ENCODE measurements at regions not wholly inside any gene's neighbourhood (a gene's known extent, or its start where the extent isn't known, plus 50 kb on each side); places are given as distances from the start of the nearest gene placed in this dataset.

DNA sequence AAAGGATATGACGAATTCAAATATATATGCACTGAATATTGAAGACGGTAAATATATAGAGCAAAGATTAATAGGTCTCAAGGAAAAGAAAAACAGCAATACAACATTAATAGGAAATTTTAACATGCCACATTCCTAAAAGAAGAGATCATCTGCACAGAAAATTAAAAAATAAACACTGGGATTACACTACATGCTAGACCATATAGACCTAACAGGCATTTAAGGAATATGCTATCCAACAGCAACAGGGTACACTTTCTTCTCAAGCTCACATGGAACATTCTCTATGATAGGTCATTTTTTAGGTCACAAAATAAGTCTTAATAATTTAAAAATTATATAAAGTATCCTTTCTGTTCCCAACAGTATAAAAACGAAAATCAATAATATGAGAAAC lies 1038.3 kb downstream of the KCNT2 start:
- no peaks in the 10 kb centered on the region for H3F3A ChIP-seq (ENCODE audit: insufficient read depth, low read length)
- no peaks in the 10 kb centered on the region for H3K27me3 ChIP-seq (ENCODE audit: insufficient read depth, low read length)
- TF ChIP-seq, protein P1, sequence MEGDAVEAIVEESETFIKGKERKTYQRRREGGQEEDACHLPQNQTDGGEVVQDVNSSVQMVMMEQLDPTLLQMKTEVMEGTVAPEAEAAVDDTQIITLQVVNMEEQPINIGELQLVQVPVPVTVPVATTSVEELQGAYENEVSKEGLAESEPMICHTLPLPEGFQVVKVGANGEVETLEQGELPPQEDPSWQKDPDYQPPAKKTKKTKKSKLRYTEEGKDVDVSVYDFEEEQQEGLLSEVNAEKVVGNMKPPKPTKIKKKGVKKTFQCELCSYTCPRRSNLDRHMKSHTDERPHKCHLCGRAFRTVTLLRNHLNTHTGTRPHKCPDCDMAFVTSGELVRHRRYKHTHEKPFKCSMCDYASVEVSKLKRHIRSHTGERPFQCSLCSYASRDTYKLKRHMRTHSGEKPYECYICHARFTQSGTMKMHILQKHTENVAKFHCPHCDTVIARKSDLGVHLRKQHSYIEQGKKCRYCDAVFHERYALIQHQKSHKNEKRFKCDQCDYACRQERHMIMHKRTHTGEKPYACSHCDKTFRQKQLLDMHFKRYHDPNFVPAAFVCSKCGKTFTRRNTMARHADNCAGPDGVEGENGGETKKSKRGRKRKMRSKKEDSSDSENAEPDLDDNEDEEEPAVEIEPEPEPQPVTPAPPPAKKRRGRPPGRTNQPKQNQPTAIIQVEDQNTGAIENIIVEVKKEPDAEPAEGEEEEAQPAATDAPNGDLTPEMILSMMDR (IDR thresholded peaks at IDR 0.05; ENCODE audit: low read length): no peak
- no peak for TF ChIP-seq EZH2 (IDR thresholded peaks at IDR 0.05; ENCODE audit: borderline replicate concordance, low read length)
- no peaks in the 10 kb centered on the region for H3K79me2 ChIP-seq (ENCODE audit: insufficient read depth, low read length)
- no peak overlapping the region for H3K4me2 ChIP-seq (ENCODE audit: low read length)
- no peak overlapping the region for H3K4me3 ChIP-seq (ENCODE audit: low read depth, low read length, poor library complexity, severe bottlenecking)
- no peak overlapping the region for H3K9ac ChIP-seq (ENCODE audit: low read length)
- no peaks in the 10 kb centered on the region for H4K20me1 ChIP-seq (ENCODE audit: insufficient read depth, low read length)
- H2AFZ ChIP-seq (ENCODE audit: low read length): no peak overlapping the region
- H3K4me1 ChIP-seq (ENCODE audit: insufficient read depth, low read length, severe bottlenecking): no peaks in the 10 kb centered on the region
- H3K9me2 ChIP-seq (ENCODE audit: low read depth, low read length): no peaks in the 10 kb centered on the region
- no peaks in the 10 kb centered on the region for H3K36me3 ChIP-seq (ENCODE audit: insufficient read depth, low read length)
- no peak overlapping the region for H3K27ac ChIP-seq (ENCODE audit: low read depth, low read length, poor library complexity, severe bottlenecking)
- H3K9me3 ChIP-seq (ENCODE audit: low read length): no peaks in the 10 kb centered on the region

- no peaks in the 10 kb centered on the region for H3K4me1 ChIP-seq (ENCODE audit: insufficient read depth, low read length, severe bottlenecking)
- no peaks in the 10 kb centered on the region for H3K36me3 ChIP-seq (ENCODE audit: insufficient read depth, low read length)
- H3K9me2 ChIP-seq (ENCODE audit: low read depth, low read length): no peaks in the 10 kb centered on the region
- no peaks in the 10 kb centered on the region for H3F3A ChIP-seq (ENCODE audit: insufficient read depth, low read length)
- H4K20me1 ChIP-seq (ENCODE audit: insufficient read depth, low read length): no peaks in the 10 kb centered on the region
- no peaks in the 10 kb centered on the region for H3K9me3 ChIP-seq (ENCODE audit: low read length)
- no peak overlapping the region for H2AFZ ChIP-seq (ENCODE audit: low read length)
- TF ChIP-seq, protein P1 (IDR thresholded peaks at IDR 0.05; ENCODE audit: low read length): no peak
- TF ChIP-seq EZH2 (IDR thresholded peaks at IDR 0.05; ENCODE audit: borderline replicate concordance, low read length): no peak
- no peak overlapping the region for H3K4me2 ChIP-seq (ENCODE audit: low read length)
- H3K4me3 ChIP-seq (ENCODE audit: low read depth, low read length, poor library complexity, severe bottlenecking): no peak overlapping the region
- no peaks in the 10 kb centered on the region for H3K27me3 ChIP-seq (ENCODE audit: insufficient read depth, low read length)
- no peak overlapping the region for H3K9ac ChIP-seq (ENCODE audit: low read length)
- no peak overlapping the region for H3K27ac ChIP-seq (ENCODE audit: low read depth, low read length, poor library complexity, severe bottlenecking)
- no peaks in the 10 kb centered on the region for H3K79me2 ChIP-seq (ENCODE audit: insufficient read depth, low read length)
Observed at GRCh38 chr1:195568389-195568788, 1039.9 kb downstream of the KCNT2 start.

DNA sequence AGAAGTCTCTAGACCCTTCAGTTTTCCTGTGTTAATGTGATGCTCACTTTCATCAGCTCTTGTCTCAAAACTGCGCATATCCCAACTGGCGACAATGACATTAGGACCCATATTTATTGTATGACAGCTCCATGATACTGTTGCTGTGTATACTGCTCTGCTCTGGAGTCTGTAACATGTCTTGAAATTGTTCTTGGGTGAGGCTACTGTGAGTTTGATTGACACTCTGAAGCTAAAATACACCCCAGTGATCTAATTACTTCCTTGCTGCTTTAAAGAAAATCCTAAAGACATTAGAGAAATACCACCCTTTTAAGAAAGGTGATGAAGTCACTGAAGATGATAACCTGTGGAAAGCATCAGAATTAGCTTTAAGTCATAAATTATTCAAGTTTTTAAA lies 1046.2 kb downstream of the KCNT2 start:
- Histone ChIP-seq H3K9me2 (ENCODE audit: low read depth, low read length) (no peaks in the 10 kb centered on the region), H3K4me3 (ENCODE audit: low read depth, low read length, poor library complexity, severe bottlenecking) (no peak overlapping the region), H3K9ac (ENCODE audit: low read length) (no peak overlapping the region), H2AFZ (ENCODE audit: low read length) (no peak overlapping the region), H3K27me3 (ENCODE audit: insufficient read depth, low read length) (no peaks in the 10 kb centered on the region), H3K4me2 (ENCODE audit: low read length) (no peak overlapping the region), H3F3A (ENCODE audit: insufficient read depth, low read length) (no peaks in the 10 kb centered on the region), H3K36me3 (ENCODE audit: insufficient read depth, low read length) (no peaks in the 10 kb centered on the region), H3K79me2 (ENCODE audit: insufficient read depth, low read length) (no peaks in the 10 kb centered on the region), H3K4me1 (ENCODE audit: insufficient read depth, low read length, severe bottlenecking) (no peaks in the 10 kb centered on the region), H3K27ac (ENCODE audit: low read depth, low read length, poor library complexity, severe bottlenecking) (no peak overlapping the region), H4K20me1 (ENCODE audit: insufficient read depth, low read length) (no peaks in the 10 kb centered on the region), H3K9me3 (ENCODE audit: low read length) (no peaks in the 10 kb centered on the region)
- TF ChIP-seq EZH2 (IDR thresholded peaks at IDR 0.05; ENCODE audit: borderline replicate concordance, low read length): no peak
- TF ChIP-seq, protein P1 (IDR thresholded peaks at IDR 0.05; ENCODE audit: low read length): no peak
